ENCODE measurements at regions not wholly inside any gene's neighbourhood (a gene's known extent, or its start where the extent isn't known, plus 50 kb on each side); places are given as distances from the start of the nearest gene placed in this dataset.
"Not testable (repeated sequence)": the region's sequence is repeated elsewhere in the genome, so short reads cannot be mapped to it uniquely, and the experiment has no call there.

- no peak for DNase-seq
These were observed 622.9 kb downstream of the MATN1 start for GRCh38 chr1:30100524-30100862.

DNA sequence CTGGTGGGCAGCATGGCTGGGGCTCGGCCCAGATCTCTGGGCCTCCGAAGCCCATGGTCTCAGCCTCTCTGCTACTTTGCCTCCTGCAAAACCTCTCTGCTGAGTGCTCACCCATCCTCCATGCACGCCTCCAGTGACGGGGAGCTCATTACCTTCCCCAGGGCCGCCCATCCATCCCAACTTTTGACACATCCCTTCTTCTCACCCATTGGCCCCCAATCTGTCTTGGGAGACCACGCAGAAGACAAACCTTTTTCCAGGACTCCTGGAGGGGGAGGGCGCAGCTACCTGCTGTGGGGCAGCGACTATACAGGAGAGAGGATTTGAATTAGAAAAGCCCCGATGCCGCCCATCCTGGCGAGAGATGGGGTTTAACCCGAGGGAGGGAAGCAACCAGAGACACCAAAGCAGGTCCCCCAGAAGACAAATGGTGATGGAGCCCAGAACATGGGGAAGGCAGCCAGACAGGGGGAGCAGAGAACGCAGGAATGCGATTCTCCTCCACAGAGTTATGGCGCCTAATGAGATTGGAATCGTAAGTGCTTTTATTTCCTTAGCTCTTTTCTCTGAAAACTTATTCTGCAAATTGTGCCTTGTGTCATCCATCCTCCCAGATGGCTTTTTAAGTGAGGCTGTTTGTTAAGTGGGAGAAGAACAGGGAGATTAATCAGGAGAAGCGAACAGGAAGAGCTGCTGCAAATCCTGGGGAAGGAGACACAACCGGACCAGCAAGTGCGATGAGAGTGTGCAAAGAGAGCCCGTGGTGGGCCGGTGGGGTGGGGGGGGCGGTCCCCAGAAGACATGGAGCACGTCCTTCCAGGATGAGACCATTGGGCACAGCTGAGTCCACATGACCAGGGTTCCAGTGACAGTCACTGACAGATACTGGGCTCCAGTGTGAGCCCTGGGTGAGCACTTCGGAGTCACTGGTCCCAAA, 623.5 kb downstream of the MATN1 start:
- DNase-seq: no peak

- DNase-seq: not testable (repeated sequence)
These were observed 625.5 kb downstream of the MATN1 start for GRCh38 chr1:30097851-30098250.

DNA sequence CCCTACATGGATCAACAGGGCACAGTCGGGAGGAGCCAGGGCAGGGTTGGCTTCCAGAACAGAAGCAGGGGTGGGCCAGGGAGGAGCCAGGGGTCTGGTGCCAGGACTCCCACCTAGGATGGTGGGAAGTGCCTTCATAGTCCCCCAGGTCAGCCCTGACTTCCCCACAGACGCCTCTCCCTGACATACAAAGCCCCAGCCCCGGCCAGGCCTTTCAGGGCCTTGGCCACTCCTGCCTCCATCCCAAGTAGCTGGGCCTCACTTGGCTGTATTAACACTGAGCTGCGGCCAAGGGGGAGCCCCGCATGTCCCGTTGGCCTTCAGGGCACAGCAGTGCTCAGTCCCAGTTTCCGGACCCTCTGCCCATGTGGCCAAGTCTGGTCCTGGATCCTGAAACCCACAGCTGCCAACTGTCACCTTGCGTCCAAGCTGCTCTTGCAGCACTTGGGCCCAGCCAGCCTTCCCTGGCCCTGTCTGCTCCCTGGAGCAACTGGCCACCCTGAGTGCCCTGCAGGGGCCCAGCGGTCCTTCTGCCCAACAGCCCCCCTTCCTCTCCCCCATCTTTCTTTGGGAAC, 627.8 kb downstream of the MATN1 start:
- DNase-seq: no peak

- DNase-seq: no peak
These were observed 628.3 kb downstream of the MATN1 start for GRCh38 chr1:30095051-30095450.

DNA sequence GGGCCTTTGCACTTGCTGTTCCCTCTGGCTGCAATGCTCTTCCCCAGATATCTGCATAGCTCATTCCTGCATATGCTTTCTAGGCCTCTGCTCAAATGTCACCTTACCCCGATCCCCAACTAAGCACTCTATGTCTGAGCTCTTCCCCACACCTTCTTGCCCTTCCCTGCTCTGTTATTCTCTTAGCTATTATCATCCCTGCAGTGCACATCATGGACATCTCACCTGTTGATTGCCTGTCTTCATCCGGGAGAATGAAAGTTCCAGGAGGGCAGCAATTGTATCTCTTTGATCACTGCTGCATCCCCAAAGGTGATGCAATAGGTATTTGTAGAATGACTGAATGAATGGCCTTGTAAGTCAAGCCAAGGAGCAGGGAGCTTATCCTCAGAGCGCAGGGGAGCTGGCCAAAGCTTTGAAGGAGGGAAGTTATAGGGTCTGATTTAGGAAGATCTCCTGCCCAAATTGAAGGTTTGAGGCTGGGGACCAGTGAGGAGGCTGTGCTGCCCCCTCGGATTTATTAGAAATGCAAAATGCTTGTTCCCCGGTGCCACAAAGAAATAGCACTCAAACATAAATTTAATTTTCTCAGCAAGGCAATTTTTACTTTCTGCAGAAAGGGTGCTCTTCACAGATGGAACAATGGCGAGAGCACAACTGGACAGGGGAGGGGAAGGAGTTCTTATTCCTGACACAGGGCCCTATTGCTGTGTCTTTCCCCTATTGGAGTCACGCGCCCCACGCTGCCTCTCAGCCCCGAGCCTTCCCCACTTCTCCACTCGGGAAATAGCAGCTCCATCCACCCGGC, 631.1 kb downstream of the MATN1 start:
- DNase-seq: no peak

- no peak for DNase-seq
These were observed 633.1 kb downstream of the MATN1 start for GRCh38 chr1:30090162-30090820.

GRCh38 chr1:30089024-30089430, 634.4 kb downstream of the MATN1 start:
- DNase-seq: peak; percentile 91 to 98 (median 98)

DNA sequence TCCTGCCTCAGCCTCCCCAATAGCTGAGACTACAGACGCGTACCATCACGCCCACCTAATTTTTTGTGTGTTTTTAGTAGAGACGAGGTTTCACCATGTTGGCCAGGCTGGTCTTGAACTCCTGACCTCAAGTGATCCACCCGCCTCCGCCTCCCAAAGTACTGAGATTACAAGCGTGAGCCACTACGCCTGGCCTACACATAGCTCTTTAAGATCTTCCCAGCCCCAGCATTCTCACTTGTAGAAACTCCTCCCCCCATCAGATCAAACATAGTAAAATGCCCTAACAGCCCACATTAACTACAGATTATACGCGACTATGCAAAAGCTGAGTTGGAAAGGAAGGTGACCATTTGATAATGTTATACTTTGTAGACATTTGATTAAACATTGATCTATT, 634.8 kb downstream of the MATN1 start:
- DNase-seq: no peak

DNA sequence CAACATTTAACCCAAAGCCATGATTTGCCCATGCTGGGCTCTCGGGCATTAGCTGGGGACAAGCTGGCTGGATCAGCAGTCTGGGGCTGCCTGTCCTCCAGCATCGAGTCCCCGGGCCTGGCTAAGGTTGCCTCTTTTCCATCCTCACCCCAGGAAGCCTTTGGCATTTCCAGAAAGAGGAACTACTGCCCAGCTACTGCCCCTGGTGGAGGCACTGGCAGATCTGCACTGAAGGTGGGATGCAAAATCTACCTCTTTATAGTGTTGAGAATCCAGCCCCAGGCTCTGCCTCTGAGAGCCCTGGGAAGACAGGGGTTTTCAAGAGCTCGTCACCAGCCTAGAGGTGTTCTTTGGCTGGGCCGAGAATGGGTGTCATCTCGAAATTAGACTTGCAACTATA, 635.9 kb downstream of the MATN1 start:
- DNase-seq: peak in 2 of 3 experiments; percentile 6 to 13

DNA sequence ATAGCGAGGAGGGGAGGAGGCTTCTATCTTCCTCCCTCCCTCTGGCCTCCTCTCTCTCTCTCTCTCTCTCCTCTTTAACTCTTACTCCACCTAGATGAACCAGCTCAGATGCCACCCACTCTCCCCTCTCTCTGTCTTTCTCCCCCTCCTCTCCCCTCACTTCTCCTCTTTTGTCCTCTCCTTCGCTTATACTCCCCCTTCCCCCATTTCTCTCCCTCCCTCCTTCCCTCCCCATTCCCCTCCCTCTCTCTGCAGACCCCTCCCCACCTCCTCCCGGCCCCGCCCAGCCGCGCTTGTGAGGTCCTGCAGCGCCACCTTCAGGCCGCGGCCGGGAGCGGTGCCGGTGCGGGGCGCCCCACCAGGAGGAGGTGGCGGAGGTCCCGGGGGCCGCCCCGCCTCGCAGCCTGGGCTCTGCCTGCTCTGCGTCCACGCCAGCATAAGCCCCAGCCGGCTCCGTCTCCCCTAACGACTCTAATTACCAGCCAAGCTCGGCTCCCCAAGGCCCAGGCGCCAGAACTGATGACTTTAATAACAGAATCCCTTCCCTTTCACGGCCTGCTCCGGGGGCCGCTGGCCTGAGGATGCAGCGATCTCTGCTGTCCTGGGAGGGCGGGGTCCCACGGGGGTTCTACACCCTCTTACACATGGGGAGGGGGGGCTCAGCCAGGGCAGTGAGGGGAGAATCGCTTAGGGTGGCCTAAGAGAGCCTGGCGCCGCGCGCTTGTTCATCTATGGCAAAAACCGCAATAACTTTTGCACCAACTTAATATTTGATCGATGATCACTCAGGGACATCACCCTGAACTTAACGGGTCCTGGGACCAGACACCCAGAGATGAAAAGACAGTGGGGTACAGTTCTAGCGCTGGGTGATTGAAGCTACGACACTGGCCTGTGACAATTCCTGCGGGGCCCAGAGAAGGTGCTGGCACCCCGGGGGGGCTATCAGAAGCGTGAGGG, 637.3 kb downstream of the MATN1 start:
- DNase-seq: peak in 2 of 3 experiments; percentile 65 to 78

- no peak for DNase-seq
These were observed 638.3 kb downstream of the MATN1 start for GRCh38 chr1:30084909-30085571.

- peak in 1 of 3 experiments; percentile 19 for DNase-seq
These were observed 639.5 kb downstream of the MATN1 start for GRCh38 chr1:30083800-30084464.

GRCh38 chr1:30081379-30082102, 641.8 kb downstream of the MATN1 start:
- peak in 1 of 3 experiments; percentile 3 for DNase-seq

GRCh38 chr1:30075916-30076315, 647.5 kb downstream of the MATN1 start:
- DNase-seq: not testable (repeated sequence)

DNA sequence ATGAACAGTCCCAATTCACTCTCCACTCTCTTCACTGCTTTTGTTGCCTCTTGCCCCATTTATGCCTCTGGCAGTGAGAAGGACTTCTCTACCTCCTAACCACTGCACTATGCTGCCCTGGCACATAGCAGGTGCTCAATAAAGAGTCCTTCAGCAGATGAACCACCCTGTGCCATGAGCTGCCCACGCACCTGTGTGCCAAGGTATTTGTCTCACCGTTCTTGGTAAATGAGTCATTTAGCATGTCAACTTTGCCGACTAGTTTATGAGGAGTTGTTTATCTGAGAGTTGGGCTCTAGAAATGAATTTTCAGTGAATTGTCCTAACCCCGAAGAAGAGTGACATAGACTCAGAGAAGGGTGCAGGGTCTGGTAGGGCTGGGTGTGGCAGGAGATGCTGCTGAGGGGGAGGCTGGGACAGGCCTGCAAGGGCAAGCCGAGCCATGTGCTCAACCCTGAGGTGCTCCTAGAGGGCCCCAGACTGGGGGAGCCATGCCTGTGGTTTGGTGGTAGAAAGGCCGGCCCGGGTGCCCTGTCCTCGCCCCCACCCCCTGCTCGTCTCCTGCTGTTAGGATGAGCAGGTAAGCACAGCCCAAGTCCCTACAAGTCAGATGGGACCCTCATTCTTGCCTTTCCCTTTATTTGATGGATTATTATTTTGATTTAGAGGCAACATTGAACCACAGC, 654.5 kb downstream of the MATN1 start:
- DNase-seq: no peak

DNA sequence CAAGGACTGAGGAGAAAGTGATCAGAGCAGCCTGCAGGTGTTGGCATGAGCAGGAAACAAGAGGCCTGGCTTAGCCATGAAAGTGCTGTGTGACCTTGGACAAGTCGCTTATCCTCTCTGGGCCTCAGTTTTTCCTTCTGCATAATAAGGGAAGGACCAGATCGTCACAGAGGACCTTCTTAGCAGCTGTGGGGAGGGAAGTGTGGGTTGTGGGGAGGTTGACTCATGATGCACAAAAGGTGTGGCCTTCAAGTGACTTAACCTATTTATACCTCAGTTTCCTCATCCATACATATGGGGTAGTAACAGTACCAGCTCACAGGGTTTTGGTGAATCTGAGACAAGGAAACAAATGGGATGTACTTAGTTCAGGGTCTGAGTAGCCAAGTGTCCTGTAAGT, 658.8 kb downstream of the MATN1 start:
- no peak for DNase-seq

GRCh38 chr1:30063621-30064280, 659.6 kb downstream of the MATN1 start:
- DNase-seq: no peak

Data from NCI-H1417 (cell line).